ENCODE measurements at regions not wholly inside any gene's neighbourhood (a gene's known extent, or its start where the extent isn't known, plus 50 kb on each side); places are given as distances from the start of the nearest gene placed in this dataset.
"Not testable (repeated sequence)": the region's sequence is repeated elsewhere in the genome, so short reads cannot be mapped to it uniquely, and the experiment has no call there.

GRCh38 chr1:70827030-70827429 lies 220.6 kb downstream of the PTGER3 start:
- no peak for DNase-seq

DNA sequence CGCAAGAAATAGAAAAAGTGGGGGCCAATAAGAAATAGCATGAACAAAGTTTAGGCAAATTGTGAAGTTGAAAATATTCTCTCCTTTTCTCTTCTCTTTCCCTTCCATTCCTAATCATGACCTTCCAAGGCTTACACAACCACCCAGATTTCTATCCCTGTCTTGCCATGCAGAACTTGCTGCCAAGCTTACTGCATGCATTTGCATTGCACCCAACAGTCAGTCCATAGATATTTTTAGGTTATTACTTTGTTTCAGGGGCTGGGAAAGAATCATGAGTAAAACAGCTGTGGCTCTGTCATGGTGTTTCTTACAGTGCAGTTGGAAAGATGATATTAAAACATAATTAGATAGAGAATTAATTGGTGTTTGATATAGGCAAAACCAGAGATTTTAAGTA lies 219.4 kb downstream of the PTGER3 start:
- DNase-seq = no peak

DNA sequence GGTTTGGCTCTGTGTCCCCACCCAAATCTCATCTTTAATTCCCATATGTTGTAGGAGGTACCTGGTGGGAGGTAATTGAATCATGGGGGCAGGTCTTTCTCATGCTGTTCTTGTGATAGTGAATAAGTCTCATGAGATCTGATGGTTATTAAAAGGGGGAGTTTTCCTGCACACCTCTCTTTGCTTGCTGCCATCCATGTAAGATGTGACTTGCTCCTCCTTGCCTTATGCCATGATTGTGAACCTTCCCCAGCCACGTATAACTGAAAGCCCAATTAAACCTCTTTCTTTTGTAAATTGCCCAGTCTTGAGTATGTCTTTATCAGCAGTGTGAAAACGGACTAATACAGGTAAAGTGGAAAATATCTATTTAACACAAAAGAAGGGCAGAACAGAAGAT lies 213.3 kb downstream of the PTGER3 start:
- not testable (repeated sequence) for DNase-seq

GRCh38 chr1:70836456-70836855 lies 211.2 kb downstream of the PTGER3 start:
- DNase-seq = no peak

- DNase-seq = no peak
Measured at GRCh38 chr1:70840260-70840953, 207.2 kb downstream of the PTGER3 start.

- no peak for DNase-seq
Measured at GRCh38 chr1:70842562-70842961, 205.1 kb downstream of the PTGER3 start.

DNA sequence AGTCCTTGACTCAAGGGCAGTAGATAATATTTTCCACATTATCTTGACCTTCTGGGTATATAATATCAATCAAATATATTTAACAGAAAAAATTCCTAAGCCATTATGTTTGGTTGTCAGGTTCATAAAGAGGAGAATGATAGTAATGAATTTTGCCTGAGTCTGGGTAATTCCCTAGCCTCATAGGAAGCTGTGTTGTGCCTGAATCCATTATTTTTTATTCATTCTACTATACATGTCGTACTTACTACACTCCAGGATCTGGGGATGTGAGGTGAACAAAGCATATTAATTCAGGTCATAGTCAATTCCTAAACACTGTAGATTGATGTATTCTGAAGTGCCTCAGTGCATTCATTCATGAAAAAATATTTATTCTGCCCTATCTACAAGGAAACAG lies 204.2 kb downstream of the PTGER3 start:
- no peak for DNase-seq

DNA sequence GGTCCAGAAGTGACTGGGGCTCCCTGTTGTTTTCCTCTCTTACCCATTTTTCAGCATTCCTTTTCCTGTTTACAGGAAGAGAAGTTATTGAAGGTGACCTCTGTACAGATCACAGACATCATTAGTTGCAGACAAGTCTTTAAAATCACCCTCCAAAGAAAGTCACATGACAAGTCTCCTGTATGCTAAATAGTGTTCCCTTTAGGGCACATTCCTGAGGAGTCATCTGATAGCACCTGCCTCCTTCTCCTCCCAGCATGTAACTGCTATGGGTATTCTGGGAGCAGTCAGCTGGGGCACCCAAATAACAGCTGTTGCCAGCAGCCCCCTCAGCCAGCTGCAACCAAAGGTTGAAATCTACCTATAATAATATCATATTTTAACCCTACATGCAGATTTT lies 200.6 kb downstream of the PTGER3 start:
- DNase-seq = no peak

DNA sequence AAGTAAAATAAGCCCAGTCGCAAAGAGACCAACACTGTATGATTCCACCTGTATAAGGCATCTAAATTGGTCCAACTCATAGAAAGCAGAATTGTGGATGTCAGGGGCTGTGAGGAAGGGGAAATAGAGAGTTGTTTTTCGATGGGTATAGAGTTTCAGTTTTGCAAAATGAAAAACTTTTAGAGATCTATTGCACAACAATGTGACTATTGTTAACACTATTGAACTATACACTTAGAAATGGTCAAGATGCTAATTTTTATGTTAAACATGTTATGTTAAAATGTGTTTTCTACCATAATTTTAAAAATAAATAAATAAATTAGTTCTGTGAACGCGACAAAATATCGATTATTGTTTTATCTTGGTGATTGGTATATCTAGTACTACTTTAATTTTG lies 192.4 kb downstream of the PTGER3 start:
- no peak for DNase-seq

DNA sequence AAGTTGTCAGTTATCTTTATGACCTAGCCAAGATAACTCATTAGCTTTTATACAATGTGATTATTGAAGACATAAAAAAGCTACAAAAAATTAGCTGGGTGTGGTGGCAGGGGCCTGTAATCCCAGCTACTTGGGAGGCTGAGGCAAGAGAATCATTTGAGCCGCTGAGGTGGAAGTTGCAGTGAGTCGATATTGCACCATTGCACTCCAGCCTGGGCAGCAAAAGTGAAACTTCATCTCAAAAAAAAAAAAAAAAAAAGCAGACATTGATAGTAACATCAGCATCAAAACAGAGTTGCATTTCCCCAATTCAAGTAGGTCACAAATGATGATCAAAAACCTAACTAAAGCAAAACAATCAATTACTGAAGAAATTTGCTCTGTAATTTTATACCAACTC lies 191.4 kb downstream of the PTGER3 start:
- no peak for DNase-seq

DNA sequence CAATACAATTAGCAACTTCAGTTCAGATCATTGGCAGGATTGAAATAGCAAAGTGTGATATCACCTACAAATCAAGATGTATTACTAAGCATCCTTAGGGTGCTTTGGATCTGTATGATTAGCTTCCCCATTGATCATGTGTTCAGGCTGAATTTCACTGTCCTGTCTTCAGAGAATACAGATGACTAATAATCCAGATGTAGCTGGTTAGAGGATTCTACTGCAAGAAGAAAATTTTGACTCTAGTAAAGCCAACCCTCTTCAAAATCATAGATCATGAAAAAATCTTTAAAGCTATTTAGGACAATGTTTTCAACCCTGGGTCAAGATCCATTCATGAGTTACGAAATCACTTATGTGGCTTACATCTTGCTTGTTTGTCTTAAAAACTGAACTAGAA lies 184.4 kb downstream of the PTGER3 start:
- DNase-seq = no peak

DNA sequence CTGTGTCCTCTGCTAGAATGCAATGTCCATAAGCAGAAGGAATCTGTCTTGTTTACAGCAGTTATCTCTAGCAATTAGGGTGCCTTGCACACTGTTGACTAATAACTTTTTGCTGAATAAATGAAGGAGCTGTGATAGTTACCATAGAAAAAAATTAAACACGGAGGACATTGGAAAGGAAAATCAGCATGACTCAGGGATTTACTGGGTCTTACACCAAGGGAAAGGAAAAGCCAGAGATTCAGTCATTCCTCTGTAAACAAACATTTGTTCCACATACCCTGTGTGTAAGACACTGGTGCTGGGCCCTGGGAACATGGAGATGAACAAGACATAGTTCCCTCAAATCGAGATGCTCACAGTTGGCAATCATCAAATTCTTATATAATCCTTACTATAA lies 183.3 kb downstream of the PTGER3 start:
- no peak for DNase-seq

DNA sequence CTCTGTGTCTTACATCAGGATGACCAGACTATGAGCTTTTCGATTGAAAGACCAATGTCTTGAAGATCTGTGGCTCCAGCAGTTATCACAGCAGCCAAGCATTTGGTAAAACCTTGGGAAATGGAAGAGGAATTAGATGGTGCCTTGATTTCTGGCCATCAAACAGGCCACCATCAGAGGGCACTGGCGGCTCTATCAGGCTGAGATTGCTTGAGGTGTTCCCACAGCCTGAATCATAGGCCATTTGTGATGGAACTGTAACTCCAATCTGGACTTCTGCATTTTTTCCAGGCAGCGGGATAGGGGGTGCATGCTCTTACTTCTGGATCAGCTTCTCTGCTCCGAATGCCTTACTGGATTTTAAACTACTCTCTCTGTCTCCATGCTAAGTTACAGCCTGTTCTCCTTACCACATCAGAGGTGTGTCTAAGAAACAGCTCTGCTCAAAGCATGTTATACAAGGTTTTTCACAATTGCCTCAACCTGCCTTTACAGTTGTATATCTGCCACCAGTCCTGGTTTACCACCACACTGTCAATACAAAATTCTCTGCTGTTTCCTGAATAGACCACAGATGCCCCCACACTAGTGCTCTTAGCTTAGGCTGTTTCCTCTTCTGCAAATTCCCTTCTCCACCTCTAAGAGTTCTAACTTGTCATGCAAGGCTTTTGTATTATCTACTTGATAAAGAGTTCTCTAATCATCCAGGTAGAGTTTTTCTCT lies 180.9 kb downstream of the PTGER3 start:
- DNase-seq = peak; percentile 61

DNA sequence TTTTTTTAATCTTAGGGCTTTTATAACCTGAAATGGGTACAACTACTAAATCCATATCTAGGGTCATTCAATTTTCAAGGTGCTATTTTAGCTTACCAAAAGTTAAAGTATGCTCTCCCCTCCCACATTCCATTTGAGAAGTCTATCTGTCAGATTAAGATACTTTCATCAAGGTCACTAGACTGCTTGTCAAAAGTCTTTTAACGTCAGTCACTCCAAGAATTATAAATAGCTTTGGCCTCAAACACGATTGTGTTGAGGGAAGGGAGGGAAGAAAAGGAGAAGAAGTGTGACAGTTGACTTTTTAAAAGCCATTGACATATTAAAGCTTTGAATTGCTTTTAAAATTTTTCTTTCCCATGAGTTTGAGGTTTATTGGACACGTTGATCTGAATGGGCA lies 175.8 kb downstream of the PTGER3 start:
- DNase-seq = no peak

DNA sequence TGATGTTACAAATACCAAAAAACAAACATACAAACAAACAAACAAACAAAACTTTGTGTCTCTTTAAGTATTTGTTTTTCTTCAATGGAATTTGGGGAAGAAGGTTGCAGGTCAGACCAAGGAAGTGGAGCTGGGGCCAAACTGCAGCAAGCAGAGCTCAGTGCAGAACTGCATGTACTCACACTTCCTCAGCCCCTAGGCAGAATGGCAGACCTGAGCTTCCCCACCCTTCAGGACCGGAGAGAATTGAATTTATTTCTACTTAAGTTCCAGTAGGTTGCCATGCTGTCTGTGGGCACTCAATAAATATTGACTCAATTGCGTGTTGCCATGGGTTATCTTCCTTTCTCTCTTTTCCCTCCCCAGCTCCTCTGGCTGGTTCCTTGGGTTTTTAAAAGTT lies 173.6 kb downstream of the PTGER3 start:
- no peak for DNase-seq

- no peak for DNase-seq
Measured at GRCh38 chr1:70874818-70875217, 172.8 kb downstream of the PTGER3 start.

DNA sequence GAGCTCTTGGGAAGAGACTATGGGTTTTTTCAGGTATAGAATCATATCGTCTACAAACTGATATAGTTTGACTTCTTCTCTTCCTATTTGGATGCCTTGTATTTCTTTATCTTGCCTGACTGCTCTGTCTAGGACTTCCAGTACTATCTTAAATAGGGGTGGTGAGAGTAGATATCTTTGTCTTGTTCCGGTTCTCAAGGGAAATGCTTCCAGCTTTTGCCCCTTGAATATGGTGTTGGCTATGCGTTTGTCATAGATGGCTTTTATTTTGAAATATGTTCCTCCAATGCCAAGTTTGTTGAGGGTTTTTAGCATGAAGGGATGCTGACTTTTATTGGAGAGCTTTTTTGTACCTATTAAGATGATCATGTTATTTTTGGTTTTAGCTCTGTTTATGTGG lies 170.3 kb downstream of the PTGER3 start:
- no peak for DNase-seq

DNA sequence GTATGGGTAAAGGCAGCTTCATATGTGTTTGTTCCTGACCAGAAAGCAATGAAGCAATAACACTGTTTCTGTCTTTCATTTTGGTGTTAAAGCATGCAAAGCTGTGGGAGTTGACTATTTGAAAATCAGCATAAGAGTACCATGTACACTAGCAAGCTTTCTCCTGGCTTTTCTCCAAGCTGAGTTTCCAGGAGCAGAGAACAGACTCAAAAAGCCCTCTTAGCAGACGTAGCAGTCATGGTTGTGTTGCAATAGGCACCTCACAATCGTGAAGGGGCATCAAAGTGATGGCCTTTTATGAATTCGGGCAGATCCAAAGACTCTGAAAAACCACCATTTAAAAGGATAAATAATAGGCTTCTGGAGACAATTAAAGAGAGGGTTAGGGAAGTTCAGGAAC lies 159.7 kb downstream of the PTGER3 start:
- DNase-seq = no peak

GRCh38 chr1:70888722-70889121 lies 158.9 kb downstream of the PTGER3 start:
- DNase-seq = no peak

- DNase-seq = peak; percentile 53
Measured at GRCh38 chr1:70890408-70890807, 157.2 kb downstream of the PTGER3 start.

DNA sequence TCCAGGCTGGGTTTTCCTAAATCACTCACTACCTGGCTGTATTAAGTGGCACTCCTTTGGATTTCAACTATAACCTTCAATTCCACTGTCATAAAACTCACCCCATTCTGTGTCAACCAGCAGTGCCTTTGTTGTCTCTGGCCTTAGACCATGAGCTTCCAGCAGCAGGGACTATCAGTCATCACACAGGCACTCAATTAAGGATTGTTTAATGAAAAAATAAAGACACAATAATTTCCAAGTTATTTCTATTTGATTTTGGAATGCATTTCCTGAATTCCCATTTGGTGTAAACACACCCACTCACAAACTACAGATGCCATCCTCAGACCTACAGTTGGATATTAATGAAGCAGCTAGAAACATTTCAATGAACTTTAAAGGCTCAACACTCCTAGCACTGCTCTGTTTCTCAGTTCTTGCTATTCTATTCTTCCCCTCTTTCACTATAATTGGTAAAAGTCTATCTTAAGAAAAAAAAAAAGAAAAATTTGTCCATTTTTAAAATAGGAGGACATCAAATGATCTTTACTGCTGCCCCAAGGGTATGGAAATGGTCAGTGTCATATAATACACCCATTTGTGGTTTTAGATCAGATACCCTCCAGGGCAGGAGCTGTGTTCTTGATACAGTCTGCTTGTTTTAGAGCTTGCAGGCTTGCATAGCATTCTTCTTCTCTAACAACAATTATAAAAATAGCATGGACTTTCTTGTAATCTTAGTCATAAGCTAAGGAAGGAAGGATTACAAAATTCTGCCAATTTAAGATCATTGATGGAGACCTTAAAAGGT lies 156.4 kb downstream of the PTGER3 start:
- peak; percentile 55 for DNase-seq

DNA sequence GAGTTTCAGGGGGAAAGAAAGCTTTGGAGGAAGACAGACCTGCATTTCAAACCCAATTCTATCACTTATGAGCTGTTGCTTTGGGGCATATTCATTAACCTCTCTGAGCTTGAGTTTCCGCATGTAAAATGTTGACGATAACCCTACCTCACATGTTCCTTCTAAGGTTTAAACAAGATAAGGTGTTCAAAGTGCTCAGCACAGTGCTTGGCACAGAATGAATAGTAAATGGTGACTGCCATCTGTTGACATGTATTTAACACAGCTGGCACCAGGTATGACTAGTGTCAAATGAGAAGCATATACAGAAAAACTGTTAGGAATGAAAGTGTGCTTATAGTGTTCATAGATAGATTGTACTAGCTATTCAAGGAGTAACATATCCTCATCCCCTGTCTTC lies 155.5 kb downstream of the PTGER3 start:
- DNase-seq = no peak

DNA sequence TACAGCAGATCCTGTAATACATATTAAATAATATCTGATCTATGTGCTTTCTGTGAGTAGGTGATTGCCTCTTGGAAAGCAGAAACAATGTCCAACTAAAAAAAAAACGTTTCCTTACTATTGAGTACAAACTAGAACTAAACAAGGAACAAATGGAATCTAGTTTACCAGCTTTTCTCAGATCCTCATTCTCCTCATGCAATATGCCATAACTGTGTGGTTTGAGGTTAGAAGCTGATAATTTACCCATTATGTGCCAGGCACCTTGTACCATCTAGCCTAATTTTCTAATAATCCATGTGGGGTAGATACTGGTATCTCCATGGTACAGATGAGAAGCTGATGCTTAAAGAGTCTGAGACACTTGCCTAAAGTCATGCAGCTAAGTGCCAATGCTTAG lies 154.7 kb downstream of the PTGER3 start:
- DNase-seq = no peak

DNA sequence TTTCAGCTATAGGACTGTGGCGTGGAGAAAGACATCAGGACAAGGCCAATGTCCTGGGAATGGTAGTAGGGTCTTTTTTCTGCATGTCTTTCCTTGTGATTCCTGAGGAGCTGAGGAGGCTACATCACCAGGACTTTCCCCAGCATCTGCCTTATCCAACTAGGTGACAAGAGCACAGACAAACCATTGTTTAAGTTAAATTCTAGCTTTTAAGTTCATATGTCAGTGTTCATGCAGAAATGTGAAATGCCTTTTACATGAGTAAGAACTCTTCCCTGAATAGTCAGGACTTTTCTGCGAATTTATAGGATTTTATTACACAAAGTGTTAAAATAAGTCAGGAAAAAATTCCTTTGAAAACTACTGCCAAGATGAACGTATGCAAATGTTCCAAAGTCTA lies 154.2 kb downstream of the PTGER3 start:
- DNase-seq = no peak

All from hematopoietic multipotent progenitor cell treated with erythropoietin and hydrocortisone succinate and interleukin-3 and kit ligand, for 6 days (in vitro differentiated cells).